HepG2 (cell line): ENCODE measurements at regions not wholly inside any gene's neighbourhood (a gene's known extent, or its start where the extent isn't known, plus 50 kb on each side); places are given as distances from the start of the nearest gene placed in this dataset.
A peak's percentile ranks its signal among the peaks of the same experiment; 100 is the strongest.

Experiments used
- ARID3A ChIP-seq: IDR thresholded peaks from 2 replicates; pipeline ENCODE4 v1.6.1; 2012; ENCODE audit warnings: low read depth, low read length, improper control_type of control experiment
- ATF3 ChIP-seq: sonication (generic); formaldehyde crosslinking; IDR thresholded peaks from 2 replicates; pipeline ENCODE4 v1.4.0; 2020; ENCODE audit warnings: missing genetic modification reagents
- ATF6 ChIP-seq: sonication (generic); formaldehyde crosslinking; conservative IDR thresholded peaks from 2 replicates; pipeline ENCODE4 v1.4.0; 2020; ENCODE audit warnings: missing genetic modification reagents
- GABPB1 ChIP-seq: IDR thresholded peaks from 2 replicates; pipeline ENCODE4 v1.6.1; 2016; ENCODE audit warnings: mild to moderate bottlenecking, missing genetic modification reagents, moderate library complexity, missing compliant biosample characterization
- HNRNPK ChIP-seq: fragments of 200-400 bp; formaldehyde crosslinking; IDR thresholded peaks from 2 replicates; pipeline ENCODE4 v1.6.1; 2018; ENCODE audit warnings: low read length, low read depth, moderate library complexity, mild to moderate bottlenecking; ENCODE audit not compliant: poor library complexity, severe bottlenecking
- IRX3 ChIP-seq: sonication (generic); formaldehyde crosslinking; IDR thresholded peaks from 2 replicates; pipeline ENCODE4 v1.8.1; 2023; ENCODE audit warnings: mild to moderate bottlenecking, low read depth, missing genetic modification reagents, borderline replicate concordance
- KAT8 ChIP-seq: IDR thresholded peaks from 2 replicates; pipeline ENCODE4 v1.6.1; 2016; ENCODE audit warnings: missing genetic modification reagents, missing compliant biosample characterization
- NCOA1 ChIP-seq: sonication (generic); formaldehyde crosslinking; IDR thresholded peaks from 2 replicates; pipeline ENCODE4 v1.9.0; 2021; ENCODE audit warnings: missing genetic modification reagents
- SMAD3 ChIP-seq: sonication (generic); formaldehyde crosslinking; IDR thresholded peaks from 2 replicates; pipeline ENCODE4 v1.4.0; 2020; ENCODE audit warnings: missing genetic modification reagents
- SOX6 ChIP-seq, 2 experiments: fragments of 450-650 bp in 1 of 2; sonication (generic) in 1 of 2; formaldehyde crosslinking in 1 of 2; IDR thresholded peaks; 2 replicates each; pipeline versions ENCODE4 v1.4.0 to v1.6.1; 2017 to 2020; ENCODE audit warnings: antibody characterized with exemption in 1 of 2, mild to moderate bottlenecking in 1 of 2, missing genetic modification reagents in 1 of 2
- TARDBP ChIP-seq: sonication (generic); formaldehyde crosslinking; IDR thresholded peaks from 2 replicates; pipeline ENCODE4 v1.8.0; 2022; ENCODE audit warnings: mild to moderate bottlenecking, missing genetic modification reagents
- TBL1XR1 ChIP-seq: fragments of 150-350 bp; IDR thresholded peaks from 2 replicates; pipeline ENCODE4 v1.6.1; 2014; ENCODE audit warnings: borderline replicate concordance, low read length; ENCODE audit not compliant: partially characterized antibody
- ZNF3 ChIP-seq: IDR thresholded peaks from 2 replicates; pipeline ENCODE4 v1.7.0; 2017; ENCODE audit warnings: inconsistent platforms
- ZNF362 ChIP-seq: sonication (generic); formaldehyde crosslinking; IDR thresholded peaks from 2 replicates; pipeline ENCODE4 v1.4.0; 2020; ENCODE audit warnings: missing genetic modification reagents, mild to moderate bottlenecking, borderline replicate concordance
- ZNF691 ChIP-seq: sonication (generic); formaldehyde crosslinking; IDR thresholded peaks from 2 replicates; pipeline ENCODE4 v1.4.0; 2020; ENCODE audit warnings: missing genetic modification reagents, low read depth, mild to moderate bottlenecking, borderline replicate concordance
- ZNF704 ChIP-seq: sonication (generic); formaldehyde crosslinking; IDR thresholded peaks from 2 replicates; pipeline ENCODE4 v1.8.1; 2023; ENCODE audit warnings: mild to moderate bottlenecking, inconsistent platforms, moderate library complexity, missing genetic modification reagents, borderline replicate concordance
- TF ChIP-seq, protein P1 (sequence below): sonication (generic); formaldehyde crosslinking; IDR thresholded peaks from 2 replicates; pipeline ENCODE4 v1.8.1; 2023; ENCODE audit warnings: mild to moderate bottlenecking, missing genetic modification reagents
- TF ChIP-seq, protein P2 (sequence below): sonication (generic); formaldehyde crosslinking; IDR thresholded peaks from 2 replicates; pipeline ENCODE4 v1.5.0; 2020; ENCODE audit warnings: missing genetic modification reagents, mild to moderate bottlenecking, borderline replicate concordance

GRCh38 chr18:1270081-1270480, 365.4 kb downstream of the ADCYAP1 start (continued):
- TF ChIP-seq HNRNPK = no peak
- no peak for TF ChIP-seq ZNF704 (CRISPR knock-in tag)
- no peak for TF ChIP-seq KAT8 (CRISPR knock-in tag)
- TF ChIP-seq TARDBP (CRISPR knock-in tag) = no peak
- TF ChIP-seq IRX3 = no peak
- TF ChIP-seq GABPB1 (CRISPR knock-in tag) = no peak
- TF ChIP-seq NCOA1 (CRISPR knock-in tag) = no peak
- TF ChIP-seq SOX6 (IDR thresholded peaks at IDR 0.05) = no peak
- TF ChIP-seq SOX6 (CRISPR knock-in tag; IDR thresholded peaks at IDR 0.05) = no peak
- peak; percentile 86 for TF ChIP-seq ARID3A
- TF ChIP-seq, protein P1, sequence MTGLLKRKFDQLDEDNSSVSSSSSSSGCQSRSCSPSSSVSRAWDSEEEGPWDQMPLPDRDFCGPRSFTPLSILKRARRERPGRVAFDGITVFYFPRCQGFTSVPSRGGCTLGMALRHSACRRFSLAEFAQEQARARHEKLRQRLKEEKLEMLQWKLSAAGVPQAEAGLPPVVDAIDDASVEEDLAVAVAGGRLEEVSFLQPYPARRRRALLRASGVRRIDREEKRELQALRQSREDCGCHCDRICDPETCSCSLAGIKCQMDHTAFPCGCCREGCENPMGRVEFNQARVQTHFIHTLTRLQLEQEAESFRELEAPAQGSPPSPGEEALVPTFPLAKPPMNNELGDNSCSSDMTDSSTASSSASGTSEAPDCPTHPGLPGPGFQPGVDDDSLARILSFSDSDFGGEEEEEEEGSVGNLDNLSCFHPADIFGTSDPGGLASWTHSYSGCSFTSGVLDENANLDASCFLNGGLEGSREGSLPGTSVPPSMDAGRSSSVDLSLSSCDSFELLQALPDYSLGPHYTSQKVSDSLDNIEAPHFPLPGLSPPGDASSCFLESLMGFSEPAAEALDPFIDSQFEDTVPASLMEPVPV (CRISPR knock-in tag) = no peak
- peak; percentile 32 for TF ChIP-seq TBL1XR1
- no peak for TF ChIP-seq ZNF362
- no peak for TF ChIP-seq ATF6
- TF ChIP-seq SMAD3 = no peak
- TF ChIP-seq ZNF691 (CRISPR knock-in tag) = no peak
- TF ChIP-seq, protein P2, sequence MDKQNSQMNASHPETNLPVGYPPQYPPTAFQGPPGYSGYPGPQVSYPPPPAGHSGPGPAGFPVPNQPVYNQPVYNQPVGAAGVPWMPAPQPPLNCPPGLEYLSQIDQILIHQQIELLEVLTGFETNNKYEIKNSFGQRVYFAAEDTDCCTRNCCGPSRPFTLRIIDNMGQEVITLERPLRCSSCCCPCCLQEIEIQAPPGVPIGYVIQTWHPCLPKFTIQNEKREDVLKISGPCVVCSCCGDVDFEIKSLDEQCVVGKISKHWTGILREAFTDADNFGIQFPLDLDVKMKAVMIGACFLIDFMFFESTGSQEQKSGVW (CRISPR knock-in tag) = no peak
- TF ChIP-seq ZNF3 = 0 out of 2 replicates have a peak, but pooled peaks have one; percentile 45
- TF ChIP-seq ATF3 (CRISPR knock-in tag) = 0 out of 2 replicates have a peak, but pooled peaks have one; percentile 39
